ENCODE measurements at regions not wholly inside any gene's neighbourhood (a gene's known extent, or its start where the extent isn't known, plus 50 kb on each side); places are given as distances from the start of the nearest gene placed in this dataset.

DNA sequence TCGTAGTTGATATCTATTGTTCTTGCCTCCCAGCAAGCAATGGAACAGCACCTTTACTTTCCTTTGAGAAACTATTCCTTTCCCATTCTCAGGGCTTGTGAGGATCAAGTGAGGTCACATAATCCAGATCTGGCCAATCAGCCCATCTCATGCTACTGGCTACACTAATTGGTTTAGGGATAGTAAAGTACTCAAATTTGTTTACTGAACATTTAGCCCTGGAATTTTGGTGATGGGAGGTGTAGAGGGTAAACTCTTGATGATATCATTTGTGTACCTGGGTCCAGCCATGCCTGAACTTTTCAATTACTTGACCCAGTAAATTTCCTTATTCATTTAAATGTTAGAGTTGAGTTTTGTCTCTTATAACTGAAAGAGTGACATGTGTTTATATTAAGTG, 195.8 kb upstream of the TNP1 start:
- no peak overlapping the region for H3K4me3 ChIP-seq (ENCODE audit: low read depth, low read length)
- no peak for DNase-seq (ENCODE audit: low read depth)
- TF ChIP-seq, protein P1, sequence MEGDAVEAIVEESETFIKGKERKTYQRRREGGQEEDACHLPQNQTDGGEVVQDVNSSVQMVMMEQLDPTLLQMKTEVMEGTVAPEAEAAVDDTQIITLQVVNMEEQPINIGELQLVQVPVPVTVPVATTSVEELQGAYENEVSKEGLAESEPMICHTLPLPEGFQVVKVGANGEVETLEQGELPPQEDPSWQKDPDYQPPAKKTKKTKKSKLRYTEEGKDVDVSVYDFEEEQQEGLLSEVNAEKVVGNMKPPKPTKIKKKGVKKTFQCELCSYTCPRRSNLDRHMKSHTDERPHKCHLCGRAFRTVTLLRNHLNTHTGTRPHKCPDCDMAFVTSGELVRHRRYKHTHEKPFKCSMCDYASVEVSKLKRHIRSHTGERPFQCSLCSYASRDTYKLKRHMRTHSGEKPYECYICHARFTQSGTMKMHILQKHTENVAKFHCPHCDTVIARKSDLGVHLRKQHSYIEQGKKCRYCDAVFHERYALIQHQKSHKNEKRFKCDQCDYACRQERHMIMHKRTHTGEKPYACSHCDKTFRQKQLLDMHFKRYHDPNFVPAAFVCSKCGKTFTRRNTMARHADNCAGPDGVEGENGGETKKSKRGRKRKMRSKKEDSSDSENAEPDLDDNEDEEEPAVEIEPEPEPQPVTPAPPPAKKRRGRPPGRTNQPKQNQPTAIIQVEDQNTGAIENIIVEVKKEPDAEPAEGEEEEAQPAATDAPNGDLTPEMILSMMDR (conservative IDR thresholded peaks at IDR 0.05; ENCODE audit: low read depth, low read length): no peak

DNA sequence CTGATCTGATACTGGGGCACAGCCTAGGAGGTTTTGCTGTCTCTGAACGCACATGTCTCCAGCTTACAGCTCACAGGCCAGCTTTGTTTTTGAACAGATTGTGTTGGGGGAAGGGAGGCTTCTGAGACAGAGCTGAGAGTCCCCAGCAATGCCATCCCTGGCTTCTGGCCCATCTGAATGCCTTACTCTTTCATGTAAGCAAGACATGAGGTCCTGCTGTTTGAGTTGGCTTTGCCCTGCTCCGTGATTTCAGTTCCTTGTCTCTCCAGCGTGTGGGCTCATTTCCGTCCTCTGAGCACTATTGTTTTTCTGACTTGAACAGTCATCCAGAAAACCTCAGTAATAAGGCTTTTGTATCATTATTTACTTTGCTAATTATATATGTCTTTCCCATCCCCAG, 194.9 kb upstream of the TNP1 start:
- TF ChIP-seq, protein P1 (conservative IDR thresholded peaks at IDR 0.05; ENCODE audit: low read depth, low read length): no peak
- H3K4me3 ChIP-seq (ENCODE audit: low read depth, low read length): no peak overlapping the region
- DNase-seq (ENCODE audit: low read depth): no peak

DNA sequence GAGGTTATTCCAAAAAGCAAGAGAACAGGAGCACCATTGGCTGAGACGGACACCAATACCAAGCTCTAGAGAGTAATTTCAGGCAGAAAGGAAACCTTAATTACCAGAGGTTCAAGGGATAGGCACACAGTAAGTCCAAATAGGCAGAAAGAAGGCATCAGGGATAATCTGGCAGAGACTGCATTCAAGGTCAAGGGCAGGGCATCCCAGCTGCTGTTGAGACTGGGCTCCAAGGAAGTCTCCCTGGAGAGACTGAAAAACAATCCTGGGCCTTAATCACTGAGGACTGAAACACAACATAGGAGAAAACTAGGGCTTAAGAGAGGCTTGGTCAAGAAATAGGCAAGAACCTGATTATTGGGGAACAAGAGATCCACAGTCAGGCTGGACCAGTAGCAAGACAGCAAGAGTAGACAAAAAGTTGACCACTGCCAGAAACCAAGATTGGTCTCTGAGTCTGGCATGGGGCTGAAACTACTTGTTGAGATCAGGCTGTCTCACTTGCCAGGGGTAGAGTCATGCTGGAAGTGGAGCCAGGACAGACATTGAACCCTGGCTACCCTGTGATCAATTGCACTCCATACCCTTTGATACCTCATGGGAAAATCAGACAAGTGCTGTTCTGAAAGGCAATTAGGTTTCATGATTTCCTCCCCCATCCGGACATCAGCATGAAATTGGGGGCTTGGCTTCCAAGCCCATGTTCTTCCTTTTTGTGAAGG, 193.2 kb upstream of the TNP1 start:
- TF ChIP-seq, protein P1 (conservative IDR thresholded peaks at IDR 0.05; ENCODE audit: low read depth, low read length): no peak
- DNase-seq (ENCODE audit: low read depth): no peak
- H3K4me3 ChIP-seq (ENCODE audit: low read depth, low read length): no peak overlapping the region

DNA sequence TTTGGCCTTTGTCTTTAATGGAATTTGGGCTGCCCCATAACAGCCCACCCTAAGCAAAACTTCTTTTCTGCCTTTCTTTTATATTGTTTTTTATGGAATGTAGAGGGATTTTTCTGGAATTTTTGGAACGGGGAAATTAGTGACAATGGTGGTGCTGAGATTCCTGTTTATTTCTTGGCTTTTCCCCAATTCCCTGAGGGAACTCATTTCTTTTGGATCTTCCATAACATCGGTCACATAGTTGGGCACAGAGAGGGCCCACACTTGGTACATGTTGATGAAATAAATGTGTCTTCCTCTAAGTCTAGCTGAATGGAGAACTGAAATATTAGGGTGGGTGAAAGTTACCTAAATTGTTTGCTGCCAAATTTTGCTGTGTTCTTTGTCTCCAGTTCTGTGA, 191.6 kb upstream of the TNP1 start:
- DNase-seq (ENCODE audit: low read depth): no peak
- TF ChIP-seq, protein P1 (conservative IDR thresholded peaks at IDR 0.05; ENCODE audit: low read depth, low read length): no peak
- H3K4me3 ChIP-seq (ENCODE audit: low read depth, low read length): no peak overlapping the region

DNA sequence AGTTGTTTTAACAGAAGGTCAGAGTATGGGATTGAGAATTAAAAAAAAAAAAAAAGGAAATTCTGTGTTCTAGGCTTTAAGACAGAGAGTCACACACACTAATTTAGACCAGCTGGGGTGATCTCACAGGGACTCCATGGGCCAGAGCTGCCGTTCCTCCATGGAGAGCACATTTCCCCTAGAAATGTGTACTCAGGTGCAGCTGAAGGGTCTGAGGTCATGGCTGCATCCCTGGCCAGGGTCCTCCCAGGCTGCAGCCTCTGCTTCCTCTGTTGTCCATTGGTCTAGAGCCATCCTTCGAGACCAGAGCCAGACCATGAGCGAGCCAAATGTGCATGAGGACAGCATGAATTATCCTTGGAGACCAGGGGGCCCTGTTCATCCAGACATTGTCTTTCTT, 190.1 kb upstream of the TNP1 start:
- TF ChIP-seq, protein P1 (conservative IDR thresholded peaks at IDR 0.05; ENCODE audit: low read depth, low read length): no peak

DNA sequence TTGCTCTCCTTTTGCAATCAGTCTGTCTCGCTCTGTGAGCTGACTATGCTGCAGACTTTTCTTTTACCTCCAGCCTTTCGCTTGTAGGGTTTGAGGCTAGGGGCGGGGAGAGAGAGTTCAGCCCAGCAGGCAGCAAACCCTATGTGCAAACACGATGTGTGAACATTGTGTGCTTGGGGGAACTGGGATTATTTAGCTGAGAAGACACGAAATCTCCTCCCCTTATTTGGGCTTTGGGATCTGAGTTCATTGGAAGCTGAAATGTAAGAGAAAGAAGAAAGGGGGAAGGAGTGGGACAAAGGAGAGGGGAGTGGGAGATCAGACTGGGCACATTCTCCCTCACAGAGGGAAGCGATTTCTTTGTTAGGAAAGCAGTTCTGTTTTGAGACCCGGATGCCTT, 189.6 kb upstream of the TNP1 start:
- H3K4me3 ChIP-seq (ENCODE audit: low read depth, low read length): no peak overlapping the region
- TF ChIP-seq, protein P1 (conservative IDR thresholded peaks at IDR 0.05; ENCODE audit: low read depth, low read length): no peak
- DNase-seq (ENCODE audit: low read depth): no peak

More for the DNA sequence above, 190.1 kb upstream of the TNP1 start:
- no peak for DNase-seq (ENCODE audit: low read depth)
- H3K4me3 ChIP-seq (ENCODE audit: low read depth, low read length): no peak overlapping the region

DNA sequence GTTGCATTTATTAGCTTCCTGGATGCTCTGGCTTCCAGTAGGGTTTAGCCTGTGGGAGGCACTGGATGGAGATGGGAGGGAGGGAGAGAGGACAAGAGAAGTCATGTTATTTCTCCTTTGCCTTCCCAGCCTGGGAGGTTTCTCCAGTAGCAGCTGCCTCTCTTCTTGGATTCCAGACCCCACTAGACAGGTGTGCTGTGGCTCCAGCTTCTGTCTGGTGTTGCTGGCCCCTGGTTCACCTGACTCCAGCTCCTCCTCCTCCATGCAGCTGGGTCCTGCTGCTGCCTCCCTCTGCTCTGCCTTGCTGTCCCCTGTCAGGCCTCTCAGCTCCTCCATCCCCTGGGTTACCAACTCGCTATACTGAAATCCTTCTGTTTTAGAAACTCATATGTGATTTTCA, 188.9 kb upstream of the TNP1 start:
- DNase-seq (ENCODE audit: low read depth): no peak
- H3K4me3 ChIP-seq (ENCODE audit: low read depth, low read length): no peak overlapping the region
- TF ChIP-seq, protein P1 (conservative IDR thresholded peaks at IDR 0.05; ENCODE audit: low read depth, low read length): no peak

All from epithelial cell of proximal tubule (primary cell).